Middle frontal gyrus (tissue), 1 donor: ENCODE measurements at regions not wholly inside any gene's neighbourhood (a gene's known extent, or its start where the extent isn't known, plus 50 kb on each side); places are given as distances from the start of the nearest gene placed in this dataset.

ENCODE experiments used
- DNase-seq: peaks from one replicate; pipeline ENCODE4 v3.0.0-alpha.2; 2015; ENCODE audit warnings: low spot score; ENCODE audit errors: extremely low spot score

GRCh38 chr4:159003420-159004253, 99.2 kb upstream of the RAPGEF2 start:
- no peak for DNase-seq

DNA sequence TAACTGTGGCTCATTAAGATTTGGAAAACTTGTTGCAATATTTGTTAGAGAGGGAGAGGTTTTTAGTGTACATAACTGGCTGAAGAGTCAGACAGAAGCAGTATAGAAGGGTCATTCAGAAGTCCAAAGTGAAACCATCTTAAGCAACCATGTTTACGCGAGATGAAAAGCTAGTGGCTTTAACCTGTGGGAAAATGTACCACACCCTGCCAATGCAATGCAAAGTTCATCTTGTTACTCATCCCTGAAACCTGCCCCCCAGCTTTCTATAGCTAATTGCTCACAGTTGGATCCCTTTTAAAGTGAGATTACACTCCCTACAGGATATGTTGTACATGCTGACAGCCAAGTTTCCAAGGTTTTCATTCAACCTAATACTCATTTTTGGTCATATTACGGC, 96.7 kb upstream of the RAPGEF2 start:
- no peak for DNase-seq

GRCh38 chr4:159008671-159009070, 94.2 kb upstream of the RAPGEF2 start:
- no peak for DNase-seq

DNA sequence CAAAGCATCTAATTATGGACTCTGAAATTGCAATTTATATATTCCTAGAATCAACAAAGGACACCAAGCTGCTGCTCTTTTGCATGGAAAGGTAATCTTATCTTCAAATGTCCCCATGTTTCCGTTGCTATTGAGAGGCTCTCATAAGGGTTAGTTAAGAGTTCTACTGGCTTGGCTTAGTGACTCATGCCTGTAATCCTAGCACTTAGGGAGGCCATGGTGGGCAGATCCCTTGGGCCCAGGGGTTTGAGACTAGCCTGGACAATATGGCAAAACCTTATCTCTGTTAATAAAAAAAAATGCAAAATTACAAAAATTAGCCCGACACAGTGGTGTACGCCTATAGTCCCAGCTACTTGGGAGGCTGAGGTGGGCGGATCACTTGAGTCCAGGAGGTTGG, 93.4 kb upstream of the RAPGEF2 start:
- DNase-seq = no peak

- no peak for DNase-seq
Measured at GRCh38 chr4:159010100-159010499, 92.8 kb upstream of the RAPGEF2 start.

DNA sequence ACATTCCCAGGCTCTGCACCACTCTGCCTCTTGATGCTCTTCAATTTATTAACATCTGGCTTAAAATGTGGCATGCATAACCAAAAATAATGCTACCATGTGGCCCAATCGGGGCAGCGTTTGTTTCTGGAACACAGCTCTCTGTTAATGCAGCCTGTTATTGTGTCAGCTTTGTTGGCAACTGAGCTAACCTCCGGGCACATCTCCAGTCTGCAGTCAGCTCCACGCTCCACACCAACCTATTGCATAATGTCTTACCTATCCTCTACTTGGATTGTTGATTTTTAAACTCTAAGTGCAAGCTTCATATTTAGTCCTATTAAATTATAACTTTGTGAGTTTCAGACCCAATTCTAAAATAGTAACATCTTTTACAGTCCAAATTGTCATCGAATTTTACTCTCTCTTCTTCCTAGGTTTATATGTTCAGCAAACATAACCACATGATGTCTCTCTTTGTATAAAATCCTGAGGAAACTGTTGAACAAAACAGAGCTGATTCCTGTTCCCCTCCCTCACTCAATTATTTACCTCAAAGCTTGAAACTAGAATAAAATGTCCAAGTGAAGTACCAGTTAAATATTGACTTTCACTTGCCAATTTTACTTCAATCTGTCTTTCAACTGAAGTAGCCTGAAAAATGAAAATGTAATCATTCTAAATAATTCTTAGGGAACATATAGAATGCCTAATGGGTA, 92.2 kb upstream of the RAPGEF2 start:
- DNase-seq = peak; percentile 45

DNA sequence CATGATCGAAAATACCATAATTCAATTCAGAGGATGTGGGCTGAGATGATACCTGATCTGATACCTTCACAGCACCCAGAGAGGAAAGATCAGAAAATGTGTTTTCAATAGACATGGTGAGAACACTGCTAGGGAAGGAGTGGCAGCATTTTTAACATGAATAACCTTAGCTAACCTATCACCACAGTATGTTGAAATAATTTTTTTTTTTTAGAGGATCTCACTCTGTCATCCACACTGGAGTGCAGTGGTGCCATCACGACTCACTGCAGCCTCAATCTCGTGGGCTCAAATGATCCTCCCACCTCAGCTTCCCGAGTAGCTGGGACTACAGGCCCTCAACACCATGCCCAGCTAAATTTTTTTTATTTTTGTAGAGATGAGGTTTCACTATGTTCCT, 90.5 kb upstream of the RAPGEF2 start:
- DNase-seq = no peak

DNA sequence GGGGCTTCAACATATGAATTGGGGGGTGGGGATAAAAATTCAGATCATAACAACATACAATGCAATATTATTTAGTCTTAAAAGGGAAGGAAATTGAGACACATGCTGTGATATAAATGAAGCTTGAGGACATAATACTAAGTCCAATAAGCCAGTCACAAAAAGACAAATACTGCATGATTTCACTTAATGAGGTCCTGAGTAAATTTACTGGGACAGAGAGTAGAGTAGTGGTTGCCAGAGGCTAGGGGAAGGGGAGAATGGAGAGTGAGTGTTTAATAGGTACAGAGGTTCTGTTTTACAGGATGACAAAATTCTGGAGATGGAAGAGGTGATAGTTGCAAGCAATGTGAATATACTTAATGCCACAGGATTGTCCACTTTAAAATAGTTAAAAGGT, 89.2 kb upstream of the RAPGEF2 start:
- no peak for DNase-seq

DNA sequence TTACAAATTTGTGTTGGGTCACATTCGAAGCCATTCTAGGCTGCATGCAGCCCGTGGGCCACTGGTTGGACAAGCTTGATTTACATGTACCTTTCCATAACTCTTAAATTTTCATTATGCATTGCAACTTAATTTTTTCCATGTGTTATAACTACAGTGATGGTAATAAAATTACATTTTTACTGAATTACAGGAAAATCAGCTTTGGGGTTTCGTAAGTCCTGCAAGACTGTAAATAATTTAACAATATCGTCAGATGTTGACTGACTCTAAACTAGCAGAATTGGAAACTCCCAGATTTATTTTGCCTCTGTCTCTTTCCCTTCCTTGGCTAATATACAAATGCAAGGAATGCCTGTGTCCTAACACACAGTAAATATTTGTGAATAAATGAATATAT, 88.0 kb upstream of the RAPGEF2 start:
- no peak for DNase-seq

GRCh38 chr4:159015841-159016240, 87.0 kb upstream of the RAPGEF2 start:
- no peak for DNase-seq

DNA sequence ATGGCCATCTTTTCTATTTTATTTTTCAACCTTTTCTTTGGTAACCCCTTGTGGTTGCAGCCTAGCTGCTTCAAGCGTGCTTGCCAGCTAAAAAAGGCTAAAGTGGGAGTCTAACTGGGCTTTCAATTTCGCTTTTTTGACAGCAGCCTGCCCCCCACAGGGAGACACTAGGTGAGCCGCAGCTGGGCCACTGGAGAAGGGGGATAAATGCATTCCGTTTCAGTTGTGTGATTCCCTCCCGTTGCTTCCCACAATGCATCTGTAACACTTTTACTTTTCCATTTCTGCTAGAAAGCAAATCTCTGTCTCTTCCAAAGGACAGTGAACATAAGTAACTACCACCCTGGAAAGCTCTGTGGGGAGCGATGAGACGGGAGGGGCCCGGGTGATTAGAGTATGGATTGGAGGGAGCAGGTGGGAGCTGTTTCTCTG, 86.3 kb upstream of the RAPGEF2 start:
- DNase-seq = no peak

GRCh38 chr4:159017323-159018026, 85.4 kb upstream of the RAPGEF2 start:
- DNase-seq = no peak

- no peak for DNase-seq
Measured at GRCh38 chr4:159018062-159018629, 84.7 kb upstream of the RAPGEF2 start.

DNA sequence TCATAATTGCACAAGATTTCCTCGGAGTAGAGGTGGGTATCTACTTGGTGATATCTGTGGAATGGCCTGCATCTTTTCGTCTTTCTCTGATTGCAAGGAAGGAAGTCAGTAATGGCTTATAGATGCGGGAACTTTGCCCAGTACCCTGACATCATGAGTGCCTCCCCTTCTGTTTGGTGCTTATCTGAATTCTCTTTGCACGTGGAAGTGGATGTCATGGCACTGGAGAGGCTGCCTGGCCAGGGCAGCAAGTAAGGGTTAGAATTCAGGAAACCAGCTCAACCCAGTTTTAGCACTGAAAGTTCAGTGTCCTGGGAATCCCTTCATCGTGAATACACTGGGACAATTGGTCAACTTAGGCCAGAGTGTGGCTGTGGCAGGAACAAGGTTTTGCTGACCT, 83.5 kb upstream of the RAPGEF2 start:
- DNase-seq = no peak

- DNase-seq = no peak
Measured at GRCh38 chr4:159021597-159022385, 81.1 kb upstream of the RAPGEF2 start.

DNA sequence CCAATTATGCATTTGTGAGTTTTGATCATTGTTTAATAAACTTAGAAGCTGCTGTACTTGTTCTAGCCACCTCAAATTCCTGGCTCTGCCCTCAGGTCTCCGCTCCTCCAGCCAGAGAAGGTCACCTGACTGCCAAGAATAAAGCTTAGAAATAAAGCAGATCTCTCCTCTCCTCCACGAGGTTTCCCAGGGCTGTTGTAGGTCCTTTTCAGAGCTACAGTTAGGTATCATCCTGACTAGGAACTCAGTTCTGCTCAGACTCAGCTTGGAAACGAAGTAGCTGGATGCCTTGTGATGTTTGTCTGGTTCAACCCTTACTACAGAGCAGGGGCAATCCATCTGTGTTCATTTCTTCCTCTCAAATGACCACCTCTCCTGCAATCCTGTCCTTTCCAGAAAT, 79.1 kb upstream of the RAPGEF2 start:
- no peak for DNase-seq

GRCh38 chr4:159024266-159024665, 78.6 kb upstream of the RAPGEF2 start:
- DNase-seq = no peak

DNA sequence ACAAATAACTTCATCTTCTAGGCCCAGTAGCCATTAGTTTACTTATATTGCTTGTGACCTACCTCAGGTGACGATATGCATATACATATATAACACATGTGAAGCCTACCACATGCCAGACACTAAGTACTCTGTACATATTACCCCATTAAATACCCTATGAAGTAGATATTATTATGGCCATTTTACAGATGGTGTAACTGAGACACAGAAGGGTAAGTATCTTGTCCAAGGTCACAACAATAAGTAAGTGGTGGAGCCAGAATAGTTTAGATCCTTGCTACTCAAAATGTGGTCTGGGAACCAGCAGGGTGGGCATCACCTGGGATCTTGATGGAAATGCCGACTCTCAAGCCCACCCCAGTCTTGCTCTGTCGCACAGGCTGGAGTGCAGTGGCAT, 78.1 kb upstream of the RAPGEF2 start:
- DNase-seq = no peak

DNA sequence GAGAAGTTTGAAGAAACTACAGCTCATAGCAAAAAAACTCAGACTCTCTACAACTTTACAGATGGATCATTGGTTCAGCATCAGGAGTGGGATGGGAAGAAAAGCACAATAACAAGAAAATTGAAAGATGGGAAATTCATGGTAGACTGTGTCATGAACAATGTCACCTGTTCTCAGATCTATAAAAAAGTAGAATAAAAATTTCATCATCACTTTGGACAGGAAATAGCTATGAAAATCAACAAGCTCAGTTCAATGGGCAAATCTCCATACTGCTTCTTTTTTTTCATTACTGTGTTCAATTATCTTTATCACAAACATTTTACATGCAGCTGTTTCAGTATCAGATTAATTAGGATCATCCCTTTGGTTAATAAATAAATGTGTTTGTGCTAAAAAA, 76.5 kb upstream of the RAPGEF2 start:
- no peak for DNase-seq

DNA sequence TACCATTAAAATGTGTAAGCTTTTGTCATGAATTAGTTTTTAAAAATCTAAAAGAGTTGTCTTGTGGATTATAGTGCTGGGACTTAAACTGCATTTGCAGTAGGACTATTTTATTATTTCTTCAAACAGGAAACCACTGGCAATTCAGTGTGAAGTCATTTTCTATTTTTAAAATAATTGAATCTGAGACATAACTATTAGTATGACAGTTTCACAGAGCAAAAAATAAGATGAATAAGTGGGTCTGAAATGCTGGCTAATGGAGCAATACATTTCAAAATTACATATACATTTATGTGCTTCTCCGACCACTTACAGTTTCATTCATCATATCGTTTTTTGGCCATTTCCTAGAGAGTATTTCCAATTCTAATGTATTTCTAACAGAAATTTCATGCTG, 75.3 kb upstream of the RAPGEF2 start:
- DNase-seq = no peak

- DNase-seq = no peak
Measured at GRCh38 chr4:159029481-159029880, 73.4 kb upstream of the RAPGEF2 start.
